Right atrium auricular region (tissue), 2 donors: ENCODE measurements at regions not wholly inside any gene's neighbourhood (a gene's known extent, or its start where the extent isn't known, plus 50 kb on each side); places are given as distances from the start of the nearest gene placed in this dataset.

ENCODE experiments used
- DNase-seq: peaks from one replicate; pipeline ENCODE4 v3.0.0-alpha.2; 2019; ENCODE audit warnings: low spot score
- H3K27ac ChIP-seq, 2 donors: fragments of 200-600 bp; sonication (generic); 1 replicate in 1 of 2; 2 replicates in 1 of 2; pipeline ENCODE4 v1.5.1; 2016 to 2019
- H3K27me3 ChIP-seq, 2 donors: fragments of 200-600 bp; sonication (generic); one replicate each; pipeline versions ENCODE4 v1.5.1 to v1.6.0; 2017 to 2019
- H3K36me3 ChIP-seq: fragments of 200-600 bp; sonication (generic); one replicate; pipeline ENCODE4 v1.5.1; 2016
- H3K4me1 ChIP-seq, 2 donors: fragments of 200-600 bp; sonication (generic); one replicate each; pipeline versions ENCODE4 v1.5.1 to v1.6.0; 2017 to 2019
- H3K4me3 ChIP-seq, 2 donors: fragments of 200-600 bp; sonication (generic); 1 replicate in 1 of 2; 2 replicates in 1 of 2; pipeline ENCODE4 v1.5.1; 2017 to 2019; ENCODE audit warnings: mild to moderate bottlenecking in 1 of 2, moderate library complexity in 1 of 2
- H3K9me3 ChIP-seq, 2 donors: fragments of 200-600 bp; sonication (generic); one replicate each; pipeline ENCODE4 v1.5.1; 2019
- CTCF ChIP-seq, 2 donors: fragments of 200-600 bp; sonication (generic); IDR thresholded peaks; one replicate each; pipeline ENCODE4 v1.5.1; 2019; ENCODE audit warnings: antibody characterized with exemption in 2 of 2

DNA sequence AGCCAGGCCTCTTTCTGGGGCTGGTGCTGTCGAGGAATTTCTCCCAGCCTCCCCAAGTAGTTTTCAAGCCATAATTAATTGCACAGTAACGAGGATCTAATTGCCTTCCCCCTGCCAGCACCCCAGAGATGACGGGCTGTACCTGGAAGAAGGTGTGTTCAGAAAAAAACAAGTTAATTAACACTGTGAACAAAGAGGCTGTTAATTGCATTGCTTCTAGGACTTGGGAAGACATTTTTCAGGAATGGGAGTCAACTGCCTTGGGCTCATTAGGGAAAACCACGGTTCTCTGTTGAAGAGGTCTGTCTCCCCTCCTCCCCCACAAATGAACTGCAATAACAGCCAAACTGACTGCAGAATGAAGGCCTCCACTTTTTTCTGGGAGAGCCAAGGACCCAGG, 176.7 kb downstream of the CCT6B start:
- H3K27ac ChIP-seq = no peak overlapping the region
- no peak overlapping the region for H3K4me3 ChIP-seq

DNA sequence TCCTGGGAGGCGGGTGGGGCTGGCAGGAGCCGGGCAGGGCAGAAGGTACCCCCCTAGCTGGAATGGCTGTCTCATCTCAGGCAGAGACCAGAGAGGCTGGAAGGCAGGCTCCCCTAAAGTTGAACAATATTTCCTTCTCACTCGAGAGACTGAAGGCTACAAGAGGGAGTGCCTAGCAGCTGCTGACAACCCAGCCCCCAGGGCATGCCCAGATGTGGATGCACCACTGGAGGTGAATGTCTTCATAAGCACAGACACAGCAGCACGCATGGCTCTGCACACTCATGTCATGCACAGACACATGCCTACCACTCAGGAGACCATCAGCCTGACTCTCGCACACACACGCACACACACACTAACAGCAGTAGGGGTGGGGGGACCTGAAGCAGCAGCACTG, 179.0 kb downstream of the CCT6B start:
- Histone ChIP-seq H3K9me3 (no peaks in the 10 kb centered on the region), H3K36me3 (no peaks in the 10 kb centered on the region), H3K27ac (no peak overlapping the region), H3K4me1 (no peaks in the 10 kb centered on the region), H3K27me3 (no peaks in the 10 kb centered on the region), H3K4me3 (no peak overlapping the region)
- DNase-seq = no peak
- TF ChIP-seq CTCF (IDR thresholded peaks at IDR 0.05) = no peak

More for the DNA sequence above, 176.7 kb downstream of the CCT6B start:
- no peaks in the 10 kb centered on the region for H3K9me3 ChIP-seq
- DNase-seq = no peak
- no peaks in the 10 kb centered on the region for H3K36me3 ChIP-seq
- H3K27me3 ChIP-seq = no peaks in the 10 kb centered on the region
- no peak for TF ChIP-seq CTCF (IDR thresholded peaks at IDR 0.05)
- no peaks in the 10 kb centered on the region for H3K4me1 ChIP-seq

- H3K4me1 ChIP-seq = no peaks in the 10 kb centered on the region
- no peak for TF ChIP-seq CTCF (IDR thresholded peaks at IDR 0.05)
- no peak overlapping the region for H3K4me3 ChIP-seq
- H3K27ac ChIP-seq = no peak overlapping the region
- H3K27me3 ChIP-seq = no peaks in the 10 kb centered on the region
- no peaks in the 10 kb centered on the region for H3K9me3 ChIP-seq
- no peaks in the 10 kb centered on the region for H3K36me3 ChIP-seq
- no peak for DNase-seq
These were observed 179.6 kb downstream of the CCT6B start for GRCh38 chr17:34781571-34782108.

DNA sequence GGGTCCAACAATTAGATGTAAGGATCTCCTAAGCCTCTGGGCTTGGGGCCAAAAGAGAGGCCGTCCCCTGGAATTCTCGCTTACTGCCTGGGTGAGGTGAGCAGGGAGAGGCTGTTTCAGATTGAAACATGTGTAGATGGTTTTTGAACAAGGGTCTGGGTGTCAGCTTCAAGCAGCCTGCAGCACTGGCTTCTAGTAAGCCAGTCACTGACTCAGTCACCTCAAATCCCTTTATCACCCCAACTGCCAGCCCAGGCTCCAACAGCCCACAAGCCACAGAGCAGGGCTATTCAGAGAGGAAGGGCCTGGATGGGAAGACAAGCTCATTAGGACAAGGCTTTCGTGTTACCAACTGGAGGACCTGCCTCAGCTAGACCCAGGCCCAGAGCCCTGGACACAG, 180.2 kb downstream of the CCT6B start:
- Histone ChIP-seq H3K4me1 (no peaks in the 10 kb centered on the region), H3K36me3 (no peaks in the 10 kb centered on the region), H3K27me3 (no peaks in the 10 kb centered on the region), H3K9me3 (no peaks in the 10 kb centered on the region), H3K27ac (no peak overlapping the region), H3K4me3 (no peak overlapping the region)
- no peak for TF ChIP-seq CTCF (IDR thresholded peaks at IDR 0.05)
- no peak for DNase-seq

DNA sequence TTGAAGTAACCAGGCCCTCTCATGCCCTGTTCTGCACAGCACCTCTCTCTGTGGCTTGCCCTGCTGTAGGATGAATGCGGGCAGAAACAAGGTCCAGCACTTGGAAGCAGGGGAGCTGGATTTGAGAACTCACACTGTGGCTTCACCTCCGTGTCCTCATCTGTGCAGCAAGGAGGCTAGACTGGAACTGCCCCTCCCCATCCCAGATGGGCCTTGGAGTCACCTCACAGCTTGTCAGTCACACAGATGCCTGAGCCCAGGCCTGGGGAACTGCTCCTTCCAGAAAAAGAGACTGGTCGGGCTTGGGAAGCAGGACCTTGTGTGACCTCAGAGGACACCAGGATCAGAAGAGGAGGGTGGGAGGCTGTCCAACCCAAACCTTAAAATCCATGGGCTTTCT, 180.8 kb downstream of the CCT6B start:
- H3K9me3 ChIP-seq = no peaks in the 10 kb centered on the region
- no peak for TF ChIP-seq CTCF (IDR thresholded peaks at IDR 0.05)
- no peak for DNase-seq
- H3K27me3 ChIP-seq = no peaks in the 10 kb centered on the region
- no peak overlapping the region for H3K27ac ChIP-seq
- no peaks in the 10 kb centered on the region for H3K4me1 ChIP-seq
- no peak overlapping the region for H3K4me3 ChIP-seq
- H3K36me3 ChIP-seq = no peaks in the 10 kb centered on the region
